Panc1 (cell line): ENCODE measurements at regions not wholly inside any gene's neighbourhood (a gene's known extent, or its start where the extent isn't known, plus 50 kb on each side); places are given as distances from the start of the nearest gene placed in this dataset.

Experiments used
- ATAC-seq: fragments of 200-7000 bp; cut with Tn5 transposase; 2 replicates; pipeline ENCODE4 v1.9.1; 2020; ENCODE audit warnings: mild to moderate bottlenecking, moderate library complexity
- BruUV-seq: library from RNA; stranded (reverse); fragments of 400-500 nt; replicated peaks from 2 replicates; lab custom pipeline; 2021; lab: Mats Ljungman, UMichigan
- CTCF ChIA-PET: fragments of 300-600 bp; sonication (Branson Sonifier 250); formaldehyde crosslinking; loops from one replicate; lab custom pipeline; 2022; ENCODE audit warnings: antibody characterized with exemption; lab: Charles Lee
- POLR2A ChIA-PET: fragments of 300-600 bp; sonication (Branson Sonifier 250); formaldehyde crosslinking; loops from one replicate; lab custom pipeline; 2022; ENCODE audit warnings: antibody characterized with exemption; lab: Charles Lee
- DNase-seq: peaks from one replicate; pipeline ENCODE4 v3.0.0-alpha.2; 2010; ENCODE audit warnings: low read depth, low spot score
- H3K27ac ChIP-seq: 2 replicates; pipeline ENCODE4 v1.5.1; 2011; ENCODE audit warnings: mild to moderate bottlenecking, low read length, inconsistent platforms
- H3K27me3 ChIP-seq: fragments of 200-500 bp; sonication (Bioruptor generic); 2 replicates; pipeline ENCODE4 v1.6.0; 2014; ENCODE audit warnings: low read length, inconsistent platforms; ENCODE audit not compliant: control insufficient read depth, insufficient read depth
- H3K36me3 ChIP-seq: fragments of 200-500 bp; sonication (Bioruptor generic); 2 replicates; pipeline ENCODE4 v1.5.1; 2014; ENCODE audit warnings: inconsistent platforms, mild to moderate bottlenecking, low read length, moderate library complexity; ENCODE audit not compliant: control insufficient read depth, insufficient read depth
- H3K4me1 ChIP-seq: 2 replicates; pipeline ENCODE4 v1.5.1; 2011; ENCODE audit warnings: inconsistent platforms, mild to moderate bottlenecking, low read length, moderate library complexity; ENCODE audit not compliant: control insufficient read depth, insufficient read depth
- H3K4me3 ChIP-seq, 2 experiments: 2 replicates each; pipeline ENCODE4 v1.5.1; 2011 to 2012; ENCODE audit warnings: low read depth in 2 of 2, low read length in 2 of 2, mild to moderate bottlenecking in 2 of 2, inconsistent platforms in 1 of 2, moderate library complexity in 1 of 2
- H3K9me3 ChIP-seq: fragments of 200-500 bp; sonication (Bioruptor generic); 2 replicates; pipeline ENCODE4 v1.5.1; 2014; ENCODE audit warnings: low read depth, mild to moderate bottlenecking, inconsistent platforms, low read length, moderate library complexity; ENCODE audit not compliant: control insufficient read depth, insufficient read depth
- CTCF ChIP-seq: fragments of 450-650 bp; IDR thresholded peaks from 2 replicates; pipeline ENCODE4 v1.5.1; 2017; ENCODE audit warnings: mild to moderate bottlenecking
- POLR2AphosphoS5 ChIP-seq: IDR thresholded peaks from 2 replicates; pipeline ENCODE4 v1.6.1; 2012; ENCODE audit warnings: mild to moderate bottlenecking, low read depth, low read length, moderate library complexity
- SIN3A ChIP-seq: IDR thresholded peaks from 2 replicates; pipeline ENCODE4 v1.6.1; 2012; ENCODE audit warnings: low read depth, mild to moderate bottlenecking, low read length, moderate library complexity, borderline replicate concordance; ENCODE audit not compliant: insufficient read depth
- TCF7L2 ChIP-seq: IDR thresholded peaks from 2 replicates; pipeline ENCODE4 v1.6.1; 2011; ENCODE audit warnings: mild to moderate bottlenecking, low read depth, low read length, inconsistent platforms
- in situ Hi-C: cut with HindIII; loops from 2 replicates; pipeline ENCODE4 v1.10.0; 2016; ENCODE audit warnings: low sequenced_read_pairs, low pct_unique_long_range_greater_than_20kb
- intact Hi-C: fragments of 100-400 bp; cut with micrococcal nuclease; formaldehyde crosslinking; loops from one replicate; pipeline ENCODE4 v1.10.0; 2022; ENCODE audit not compliant: unreplicated experiment
- TF ChIP-seq, protein P1 (sequence below), 2 experiments: IDR thresholded peaks; 2 replicates each; pipeline ENCODE4 v1.6.1; 2011 to 2012; ENCODE audit warnings: low read depth in 2 of 2, control low read depth in 1 of 2, low read length in 1 of 2, mild to moderate bottlenecking in 1 of 2, moderate library complexity in 1 of 2; ENCODE audit not compliant: insufficient read depth in 1 of 2

DNA sequence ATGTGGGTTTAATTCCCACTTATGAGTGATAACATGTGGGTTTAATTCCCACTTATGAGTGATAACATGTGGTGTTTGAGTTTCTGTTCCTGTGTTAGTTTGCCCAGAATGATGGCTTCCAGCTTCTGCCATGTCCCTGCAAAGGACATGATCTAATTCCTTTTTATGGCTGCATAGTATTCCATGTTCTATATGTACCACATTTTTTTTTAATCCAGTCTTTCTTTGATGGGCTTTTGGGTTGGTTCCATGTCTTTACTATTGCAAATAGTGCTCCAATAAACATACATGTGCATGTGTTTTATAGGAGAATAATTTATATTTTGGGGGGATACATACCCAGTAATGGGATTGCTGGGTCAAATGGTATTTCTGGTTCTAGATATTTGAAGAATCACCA is 317.8 kb downstream of the MMUT start:
- POLR2A ChIA-PET: no interaction called here
- Histone ChIP-seq H3K27ac (no peak overlapping the region), H3K9me3 (no peaks in the 10 kb centered on the region), H3K4me3 (no peak overlapping the region), H3K36me3 (no peaks in the 10 kb centered on the region), H3K27me3 (no peaks in the 10 kb centered on the region), H3K4me1 (no peaks in the 10 kb centered on the region)
- ATAC-seq (no peak), DNase-seq (no peak)
- in situ Hi-C loops (no loop called here), intact Hi-C loops (no loop called here)
- BruUV-seq: no TSS peak
- CTCF ChIA-PET: no interaction called here
- no peak for TF ChIP-seq CTCF
- TF ChIP-seq TCF7L2: no peak
- TF ChIP-seq, protein P1, sequence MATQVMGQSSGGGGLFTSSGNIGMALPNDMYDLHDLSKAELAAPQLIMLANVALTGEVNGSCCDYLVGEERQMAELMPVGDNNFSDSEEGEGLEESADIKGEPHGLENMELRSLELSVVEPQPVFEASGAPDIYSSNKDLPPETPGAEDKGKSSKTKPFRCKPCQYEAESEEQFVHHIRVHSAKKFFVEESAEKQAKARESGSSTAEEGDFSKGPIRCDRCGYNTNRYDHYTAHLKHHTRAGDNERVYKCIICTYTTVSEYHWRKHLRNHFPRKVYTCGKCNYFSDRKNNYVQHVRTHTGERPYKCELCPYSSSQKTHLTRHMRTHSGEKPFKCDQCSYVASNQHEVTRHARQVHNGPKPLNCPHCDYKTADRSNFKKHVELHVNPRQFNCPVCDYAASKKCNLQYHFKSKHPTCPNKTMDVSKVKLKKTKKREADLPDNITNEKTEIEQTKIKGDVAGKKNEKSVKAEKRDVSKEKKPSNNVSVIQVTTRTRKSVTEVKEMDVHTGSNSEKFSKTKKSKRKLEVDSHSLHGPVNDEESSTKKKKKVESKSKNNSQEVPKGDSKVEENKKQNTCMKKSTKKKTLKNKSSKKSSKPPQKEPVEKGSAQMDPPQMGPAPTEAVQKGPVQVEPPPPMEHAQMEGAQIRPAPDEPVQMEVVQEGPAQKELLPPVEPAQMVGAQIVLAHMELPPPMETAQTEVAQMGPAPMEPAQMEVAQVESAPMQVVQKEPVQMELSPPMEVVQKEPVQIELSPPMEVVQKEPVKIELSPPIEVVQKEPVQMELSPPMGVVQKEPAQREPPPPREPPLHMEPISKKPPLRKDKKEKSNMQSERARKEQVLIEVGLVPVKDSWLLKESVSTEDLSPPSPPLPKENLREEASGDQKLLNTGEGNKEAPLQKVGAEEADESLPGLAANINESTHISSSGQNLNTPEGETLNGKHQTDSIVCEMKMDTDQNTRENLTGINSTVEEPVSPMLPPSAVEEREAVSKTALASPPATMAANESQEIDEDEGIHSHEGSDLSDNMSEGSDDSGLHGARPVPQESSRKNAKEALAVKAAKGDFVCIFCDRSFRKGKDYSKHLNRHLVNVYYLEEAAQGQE (IDR thresholded peaks at IDR 0.05; ENCODE audit: insufficient read depth in 1 of 2, low read depth in 2 of 2, low read length in 1 of 2): no peak
- no peak for TF ChIP-seq SIN3A
- TF ChIP-seq POLR2AphosphoS5: no peak

DNA sequence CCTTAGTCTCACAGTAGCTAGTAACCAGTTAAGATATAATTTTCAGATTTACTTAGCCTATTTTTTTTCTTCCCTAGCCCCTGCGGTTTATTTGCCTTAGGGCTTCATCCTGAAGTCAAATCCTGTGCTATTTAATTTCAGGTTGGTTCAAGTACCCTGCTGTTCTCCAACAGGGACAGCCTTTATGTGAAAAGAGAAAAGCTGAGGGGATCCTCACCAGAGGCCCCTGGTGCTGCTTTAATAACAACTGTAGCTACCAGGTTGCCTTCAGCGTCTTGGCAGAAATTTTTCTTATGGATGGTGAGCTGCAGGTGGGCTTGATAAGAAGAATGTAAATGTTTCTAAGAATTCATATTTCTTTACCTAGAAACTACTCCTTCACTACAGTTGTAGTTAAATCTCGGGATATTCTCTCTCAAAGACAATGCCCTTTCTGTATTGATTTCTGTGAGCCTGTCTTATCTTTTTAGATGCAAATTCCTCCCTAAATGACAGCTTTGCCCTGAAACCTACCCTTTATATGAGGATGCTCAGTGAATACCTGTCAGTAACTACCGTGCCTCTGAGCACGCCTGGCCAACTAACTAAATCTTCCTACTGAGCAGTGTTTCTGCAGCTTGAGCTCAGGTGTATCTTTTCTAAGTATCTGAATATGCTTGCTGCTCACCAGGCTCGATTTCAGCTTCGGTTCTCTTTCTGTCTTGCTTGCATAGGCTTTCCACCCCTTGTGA is 320.5 kb downstream of the MMUT start:
- Histone ChIP-seq H3K4me1 (no peaks in the 10 kb centered on the region), H3K27ac (no peak overlapping the region), H3K4me3 (no peak overlapping the region), H3K9me3 (no peaks in the 10 kb centered on the region), H3K27me3 (no peaks in the 10 kb centered on the region), H3K36me3 (no peaks in the 10 kb centered on the region)
- TF ChIP-seq SIN3A: no peak
- TF ChIP-seq POLR2AphosphoS5: no peak
- TF ChIP-seq, protein P1 (IDR thresholded peaks at IDR 0.05; ENCODE audit: insufficient read depth in 1 of 2, low read depth in 2 of 2, low read length in 1 of 2): no peak
- no peak for TF ChIP-seq CTCF
- CTCF ChIA-PET: no interaction called here
- in situ Hi-C loops: no loop called here
- ATAC-seq (no peak), DNase-seq (no peak)
- POLR2A ChIA-PET: interaction anchor here (0.6 kb wide), 2 partner anchors 65 to 990 kb away, joined by 3 read pairs; no protein-coding TSS in a partner anchor
- intact Hi-C loops: no loop called here
- no TSS peak for BruUV-seq
